IPS-11a (cell line): ENCODE measurements at regions not wholly inside any gene's neighbourhood (a gene's known extent, or its start where the extent isn't known, plus 50 kb on each side); places are given as distances from the start of the nearest gene placed in this dataset.
"Not testable (repeated sequence)": the region's sequence is repeated elsewhere in the genome, so short reads cannot be mapped to it uniquely, and the experiment has no call there.

ENCODE experiments used
- H3K4me3 ChIP-seq: one replicate; pipeline ENCODE4 v1.5.1; 2013; ENCODE audit warnings: low read depth, low read length, control low read depth

DNA sequence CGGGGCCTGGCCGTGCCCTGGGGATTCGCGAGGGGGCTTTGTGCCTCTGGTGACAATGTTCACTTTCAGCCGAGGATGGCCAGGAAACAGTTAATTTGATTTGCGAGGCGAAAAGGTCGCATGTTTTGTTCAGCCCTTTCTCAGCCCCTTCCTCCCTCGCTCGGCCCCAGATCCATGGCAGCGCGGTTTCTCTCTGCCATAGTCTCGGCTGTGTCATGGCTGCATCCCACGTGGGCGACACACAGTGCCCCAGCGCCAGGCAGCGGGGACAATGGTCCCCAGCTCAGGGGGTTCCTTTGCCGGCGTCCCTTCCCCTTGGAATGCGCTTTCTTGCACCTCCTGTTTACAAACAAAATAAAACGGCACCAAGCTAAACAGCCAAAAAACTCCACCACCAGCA, 370.3 kb upstream of the IRX2 start:
- H3K4me3 ChIP-seq, result no peak overlapping the region

DNA sequence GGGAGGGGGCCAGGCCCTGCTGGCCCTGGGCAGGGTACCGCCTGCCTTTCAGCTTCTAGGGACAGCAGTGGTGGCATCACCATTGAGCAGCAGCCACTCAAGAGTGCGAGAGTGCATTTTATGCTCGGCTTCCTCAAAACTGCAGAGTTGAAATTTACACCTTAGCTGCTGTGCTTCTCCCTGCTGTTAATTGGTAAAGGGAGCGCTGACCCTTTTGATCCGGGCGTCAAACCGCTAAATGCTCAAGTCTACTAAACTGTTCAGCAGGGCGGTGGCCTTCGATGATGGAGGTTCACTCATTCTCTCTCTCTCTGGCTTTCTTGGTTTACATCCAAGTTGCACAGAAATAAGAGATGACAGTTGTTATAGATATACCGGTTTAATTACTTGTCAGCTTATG, 368.6 kb upstream of the IRX2 start:
- H3K4me3 ChIP-seq, result no peak overlapping the region

GRCh38 chr5:3119435-3119834, 368.0 kb upstream of the IRX2 start:
- H3K4me3 ChIP-seq, result no peak overlapping the region

GRCh38 chr5:3118340-3118739, 366.9 kb upstream of the IRX2 start:
- no peak overlapping the region for H3K4me3 ChIP-seq

DNA sequence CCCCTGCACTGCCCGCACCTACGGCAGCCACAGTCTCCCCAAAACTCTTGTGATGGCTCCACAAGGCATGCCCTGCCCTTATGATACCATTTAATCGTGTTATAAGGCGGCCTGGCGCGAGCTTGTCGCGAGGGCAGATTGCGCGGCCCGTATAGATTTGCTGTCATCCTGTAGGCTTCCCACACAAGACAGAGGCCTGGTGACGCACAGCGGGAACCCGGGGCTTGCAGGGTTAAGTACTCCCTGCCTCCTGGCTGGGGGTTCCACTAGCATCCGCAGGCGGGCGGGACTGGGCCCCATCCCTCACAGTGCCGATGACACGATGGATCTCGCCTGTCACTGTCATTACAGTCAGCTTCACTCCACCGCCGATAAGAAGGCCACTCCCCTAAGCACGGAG, 364.9 kb upstream of the IRX2 start:
- no peak overlapping the region for H3K4me3 ChIP-seq

GRCh38 chr5:3114467-3114866, 363.0 kb upstream of the IRX2 start:
- no peak overlapping the region for H3K4me3 ChIP-seq

DNA sequence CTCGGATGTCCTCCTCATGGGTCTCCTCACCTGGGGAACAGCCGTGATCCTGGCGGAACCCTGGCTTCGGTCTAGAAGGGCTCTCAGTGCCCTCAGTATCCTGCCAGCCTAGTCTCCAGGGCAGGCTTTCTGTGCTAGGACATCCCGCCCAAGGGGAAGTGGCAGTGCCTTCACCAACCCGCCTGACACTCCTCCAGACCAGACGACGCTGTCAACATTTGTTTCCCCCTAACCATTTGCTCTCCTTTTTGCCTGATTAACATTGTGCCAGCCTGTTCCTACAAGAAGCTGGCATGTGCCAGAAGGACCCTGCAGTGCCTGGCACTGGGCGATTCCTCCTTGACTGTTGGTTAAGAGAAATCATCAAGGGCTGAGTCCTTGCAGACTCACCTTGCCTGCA, 358.9 kb upstream of the IRX2 start:
- H3K4me3 ChIP-seq, result no peak overlapping the region

DNA sequence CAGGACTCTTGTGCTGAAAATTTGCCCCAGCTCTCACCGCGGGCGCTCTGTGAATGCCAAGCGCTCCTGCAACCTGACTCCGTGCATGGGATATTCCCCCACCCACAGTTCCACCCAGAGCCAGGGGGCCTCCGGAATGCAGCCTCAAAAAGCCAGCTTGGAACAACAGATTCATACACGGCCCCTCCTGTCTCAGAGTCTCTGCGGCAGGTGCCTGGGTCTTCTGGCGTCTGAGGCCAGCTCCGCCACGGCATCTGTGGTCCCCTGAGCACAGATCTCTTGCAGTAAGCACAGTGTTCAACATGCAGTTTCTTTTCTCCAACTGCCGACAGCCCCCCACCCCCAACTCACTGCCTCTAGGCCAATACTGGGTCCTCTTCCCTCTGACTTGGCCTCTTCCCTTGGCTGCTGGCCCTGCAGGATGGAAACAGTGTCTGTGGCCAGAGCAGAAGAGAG, 355.7 kb upstream of the IRX2 start:
- no peak overlapping the region for H3K4me3 ChIP-seq

GRCh38 chr5:3105581-3105980, 354.1 kb upstream of the IRX2 start:
- H3K4me3 ChIP-seq, result no peak overlapping the region

DNA sequence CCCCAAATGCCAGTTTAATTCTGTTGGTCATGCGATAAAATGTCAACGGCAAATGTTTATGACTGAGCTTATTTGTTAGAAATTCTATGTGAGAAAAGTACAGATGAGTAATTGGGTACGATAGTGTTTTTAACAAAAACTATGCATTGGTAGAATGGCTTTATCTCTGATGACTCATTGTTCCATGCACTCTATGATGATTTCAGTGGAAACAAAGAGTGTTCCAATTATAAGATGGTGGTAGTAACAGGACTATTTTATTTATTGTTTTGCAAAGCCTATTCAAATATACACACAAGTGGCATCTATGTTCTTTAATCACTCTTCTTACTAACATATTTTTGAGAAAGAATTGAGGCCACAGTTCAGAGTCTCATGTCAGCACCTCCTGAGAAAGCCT, 353.7 kb upstream of the IRX2 start:
- H3K4me3 ChIP-seq, result no peak overlapping the region

GRCh38 chr5:3104429-3105060, 353.1 kb upstream of the IRX2 start:
- no peak overlapping the region for H3K4me3 ChIP-seq

DNA sequence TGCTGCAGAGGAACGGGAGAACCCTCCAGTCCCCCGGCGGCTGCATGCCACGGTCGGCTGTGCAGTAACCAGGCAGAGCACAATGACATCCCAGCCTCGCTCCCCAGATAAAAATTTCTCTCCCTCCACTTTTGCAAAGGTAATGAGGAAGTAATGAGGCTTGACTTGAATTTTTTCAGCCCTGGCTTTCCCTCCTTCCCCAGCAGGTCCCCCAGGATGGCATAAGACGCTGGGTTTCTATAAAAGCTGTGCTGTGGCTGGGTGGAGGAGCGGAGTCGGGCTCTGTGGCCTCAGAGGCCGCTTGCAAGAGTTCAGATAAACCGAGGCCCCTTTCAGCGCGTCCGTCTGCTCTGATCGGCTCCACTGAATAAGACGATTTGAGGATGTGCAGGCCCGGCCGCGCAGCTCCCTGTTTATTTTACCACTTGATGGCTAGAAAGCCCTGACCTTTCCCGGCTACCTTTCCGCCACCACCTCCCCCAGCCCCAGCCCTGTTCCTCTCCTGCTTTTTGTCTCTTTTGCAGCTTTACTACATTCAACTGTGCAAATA, 351.9 kb upstream of the IRX2 start:
- H3K4me3 ChIP-seq, result no peak overlapping the region

- H3K4me3 ChIP-seq, result no peak overlapping the region
Measured at GRCh38 chr5:3102531-3102930, 351.1 kb upstream of the IRX2 start.

GRCh38 chr5:3101561-3101960, 350.1 kb upstream of the IRX2 start:
- H3K4me3 ChIP-seq, result no peak overlapping the region

DNA sequence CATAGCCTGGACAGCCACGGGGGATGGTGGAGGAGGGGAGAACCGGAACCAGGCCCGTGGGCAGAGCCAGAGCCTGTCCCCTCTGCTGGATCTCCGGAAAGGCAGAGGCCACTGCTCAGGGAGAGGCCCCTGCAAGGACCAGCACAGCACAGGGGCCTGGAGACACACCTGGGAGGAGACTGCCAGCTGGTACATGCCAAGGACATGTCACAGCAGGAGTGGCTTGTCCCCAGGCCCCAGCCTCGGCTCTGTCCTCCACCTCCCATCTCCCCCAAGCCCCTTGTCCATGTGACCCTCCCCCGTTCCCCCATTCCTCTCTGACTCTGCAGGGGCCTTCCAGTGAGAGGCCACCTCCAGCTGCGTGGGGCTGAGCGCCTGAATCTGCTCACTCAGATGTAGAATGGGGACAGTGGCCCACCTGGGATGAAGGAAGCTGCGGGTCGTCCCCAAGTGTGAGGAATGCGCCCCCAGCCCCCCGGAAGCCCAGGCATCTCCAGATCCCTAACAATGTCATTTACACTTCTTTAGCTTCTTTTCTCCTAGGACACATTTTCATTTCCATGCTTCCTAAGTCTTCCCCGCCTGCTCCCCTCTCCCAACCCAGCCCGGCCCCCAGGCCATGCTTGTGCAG, 349.6 kb upstream of the IRX2 start:
- no peak overlapping the region for H3K4me3 ChIP-seq

GRCh38 chr5:3099954-3100353, 348.5 kb upstream of the IRX2 start:
- no peak overlapping the region for H3K4me3 ChIP-seq

DNA sequence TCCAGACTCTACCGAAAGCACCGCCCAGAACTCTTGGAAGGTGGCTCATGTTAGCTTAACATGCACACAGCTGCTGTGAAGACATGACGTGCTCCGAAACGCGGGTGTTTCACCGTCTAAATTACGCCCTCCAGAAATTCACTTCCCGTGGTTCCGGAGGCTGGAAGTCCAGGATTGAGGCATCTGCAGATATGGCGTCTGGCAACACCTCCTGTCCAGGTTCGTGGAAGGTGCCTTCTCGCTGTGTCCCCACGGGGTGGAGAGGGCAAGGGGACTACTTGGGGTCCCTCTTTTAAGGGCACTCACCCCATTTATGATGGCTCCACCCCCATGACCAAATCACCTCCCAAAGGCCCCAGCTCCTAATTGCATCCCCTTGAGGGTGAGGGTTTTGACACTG, 348.0 kb upstream of the IRX2 start:
- H3K4me3 ChIP-seq, result no peak overlapping the region

GRCh38 chr5:3098821-3099220, 347.3 kb upstream of the IRX2 start:
- no peak overlapping the region for H3K4me3 ChIP-seq

GRCh38 chr5:3092664-3093063, 341.2 kb upstream of the IRX2 start:
- H3K4me3 ChIP-seq, result no peak overlapping the region

- no peak overlapping the region for H3K4me3 ChIP-seq
Measured at GRCh38 chr5:3092211-3092610, 340.7 kb upstream of the IRX2 start.

GRCh38 chr5:3091040-3091774, 339.7 kb upstream of the IRX2 start:
- H3K4me3 ChIP-seq, result no peak overlapping the region

GRCh38 chr5:3090305-3090704, 338.8 kb upstream of the IRX2 start:
- H3K4me3 ChIP-seq, result not testable (repeated sequence)
